Keratinocyte (primary cell): ENCODE measurements at regions not wholly inside any gene's neighbourhood (a gene's known extent, or its start where the extent isn't known, plus 50 kb on each side); places are given as distances from the start of the nearest gene placed in this dataset.

ENCODE experiments used
- DNase-seq: peaks from one replicate; pipeline ENCODE4 v3.0.0-alpha.2; 2011; ENCODE audit warnings: low read depth, missing footprints, low spot score
- FAIRE-seq: peaks from 2 replicates; lab custom pipeline; 2011; peaks lifted over from hg19 to GRCh38; lab: Jason Lieb, UNC
- H2AFZ ChIP-seq: 2 replicates; pipeline ENCODE4 v1.6.0; 2012; ENCODE audit warnings: low read length, control low read depth, inconsistent platforms; ENCODE audit not compliant: control insufficient read depth
- H3K27ac ChIP-seq: 2 replicates; pipeline ENCODE4 v1.5.1; 2011; ENCODE audit warnings: low read length; ENCODE audit not compliant: control insufficient read depth, insufficient read depth
- H3K27me3 ChIP-seq: 3 replicates; pipeline ENCODE4 v1.6.0; 2011; ENCODE audit warnings: low read length; ENCODE audit not compliant: control insufficient read depth, insufficient read depth; ENCODE audit errors: extremely low read depth
- H3K36me3 ChIP-seq, 2 experiments: 2 replicates in 1 of 2; 3 replicates in 1 of 2; pipeline ENCODE4 v1.5.1; 2011; ENCODE audit warnings: low read length in 2 of 2, mild to moderate bottlenecking in 1 of 2; ENCODE audit not compliant: control insufficient read depth in 2 of 2, insufficient read depth in 2 of 2; ENCODE audit errors: extremely low read depth in 1 of 2
- H3K4me1 ChIP-seq: 3 replicates; pipeline ENCODE4 v1.5.1; 2011; ENCODE audit warnings: low read length; ENCODE audit not compliant: control insufficient read depth, insufficient read depth; ENCODE audit errors: extremely low read depth
- H3K4me2 ChIP-seq: 3 replicates; pipeline ENCODE4 v1.6.0; 2011; ENCODE audit warnings: low read depth, low read length; ENCODE audit not compliant: control insufficient read depth, insufficient read depth; ENCODE audit errors: extremely low read depth
- H3K4me3 ChIP-seq, 3 experiments: fragments of 200-600 bp in 1 of 3; sonication (generic) in 1 of 3; 2 replicates in 2 of 3; 3 replicates in 1 of 3; pipeline ENCODE4 v1.5.1; 2011 to 2016; ENCODE audit warnings: low read length in 3 of 3, mild to moderate bottlenecking in 3 of 3, control low read depth in 2 of 3, inconsistent platforms in 1 of 3, low read depth in 1 of 3, mixed read lengths in 1 of 3, mixed run types in 1 of 3, moderate library complexity in 1 of 3; ENCODE audit not compliant: control insufficient read depth in 2 of 3, insufficient read depth in 2 of 3; ENCODE audit errors: extremely low read depth in 1 of 3
- H3K79me2 ChIP-seq: 2 replicates; pipeline ENCODE4 v1.6.0; 2012; ENCODE audit warnings: low read length; ENCODE audit not compliant: control insufficient read depth, insufficient read depth
- H3K9ac ChIP-seq: 3 replicates; pipeline ENCODE4 v1.6.0; 2011; ENCODE audit warnings: low read length; ENCODE audit not compliant: control insufficient read depth, insufficient read depth; ENCODE audit errors: extremely low read depth
- H3K9me1 ChIP-seq: 3 replicates; pipeline ENCODE4 v1.6.0; 2011; ENCODE audit warnings: low read length; ENCODE audit not compliant: control insufficient read depth, insufficient read depth; ENCODE audit errors: extremely low read depth
- H3K9me3 ChIP-seq: 2 replicates; pipeline ENCODE4 v1.5.1; 2012; ENCODE audit warnings: low read depth, low read length; ENCODE audit not compliant: control insufficient read depth
- H4K20me1 ChIP-seq: 3 replicates; pipeline ENCODE4 v1.6.0; 2011; ENCODE audit warnings: low read length; ENCODE audit not compliant: control insufficient read depth, insufficient read depth; ENCODE audit errors: extremely low read depth
- EZH2 ChIP-seq: IDR thresholded peaks from one replicate; pipeline ENCODE4 v1.6.1; 2012; ENCODE audit warnings: inconsistent platforms, mild to moderate bottlenecking, low read length, moderate library complexity
- dilution Hi-C: fragments of 300-500 bp; cut with MboI; formaldehyde crosslinking; loops from one replicate; pipeline ENCODE4 v1.7.0; 2020; ENCODE audit warnings: low sequenced_read_pairs; ENCODE audit not compliant: extremely low pct_ligation_motif_present
- TF ChIP-seq, protein P1 (sequence below), 3 experiments: IDR thresholded peaks in 1 of 3; conservative IDR thresholded peaks in 1 of 3; optimal IDR thresholded peaks in 1 of 3; 2 replicates in 2 of 3; 3 replicates in 1 of 3; pipeline versions ENCODE3 to v1.5.1; 2011; ENCODE audit warnings: low read length in 3 of 3, mild to moderate bottlenecking in 3 of 3, moderate library complexity in 2 of 3, control low read depth in 1 of 3, inconsistent platforms in 1 of 3; ENCODE audit not compliant: insufficient read depth in 2 of 3; ENCODE audit errors: extremely low read depth in 1 of 3

DNA sequence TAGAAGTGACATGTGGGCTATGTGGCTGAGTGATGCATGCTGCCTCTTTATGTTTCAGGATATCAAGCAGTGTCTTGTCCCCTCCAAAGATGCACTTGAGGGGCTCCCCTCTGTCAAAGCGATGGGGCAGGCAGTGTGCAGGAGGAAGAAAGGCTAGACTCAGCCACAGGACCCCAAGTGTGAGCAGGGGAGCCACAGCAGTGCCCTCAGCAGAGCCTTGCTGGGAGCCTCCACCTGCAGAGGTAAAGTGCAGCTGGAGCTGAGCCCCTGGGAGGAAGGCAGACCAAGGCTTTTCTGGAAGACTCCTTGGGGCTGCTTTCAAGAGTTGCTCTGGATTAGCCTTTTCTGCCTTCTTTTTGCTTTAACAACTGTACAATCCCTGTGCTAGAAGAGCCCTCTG is 247.3 kb downstream of the DLEU7 start:
- no peak overlapping the region for H3K4me3 ChIP-seq
- dilution Hi-C loops = no loop called here
- H3K79me2 ChIP-seq = no peaks in the 10 kb centered on the region
- no peaks in the 10 kb centered on the region for H3K36me3 ChIP-seq
- no peak overlapping the region for H3K27ac ChIP-seq
- no peaks in the 10 kb centered on the region for H3K27me3 ChIP-seq
- no peak overlapping the region for H3K9ac ChIP-seq
- DNase-seq = no peak
- no peaks in the 10 kb centered on the region for H3K9me3 ChIP-seq
- H3K9me1 ChIP-seq = no peaks in the 10 kb centered on the region
- no peak overlapping the region for H2AFZ ChIP-seq
- no peak for FAIRE-seq
- H4K20me1 ChIP-seq = no peaks in the 10 kb centered on the region
- TF ChIP-seq, protein P1, sequence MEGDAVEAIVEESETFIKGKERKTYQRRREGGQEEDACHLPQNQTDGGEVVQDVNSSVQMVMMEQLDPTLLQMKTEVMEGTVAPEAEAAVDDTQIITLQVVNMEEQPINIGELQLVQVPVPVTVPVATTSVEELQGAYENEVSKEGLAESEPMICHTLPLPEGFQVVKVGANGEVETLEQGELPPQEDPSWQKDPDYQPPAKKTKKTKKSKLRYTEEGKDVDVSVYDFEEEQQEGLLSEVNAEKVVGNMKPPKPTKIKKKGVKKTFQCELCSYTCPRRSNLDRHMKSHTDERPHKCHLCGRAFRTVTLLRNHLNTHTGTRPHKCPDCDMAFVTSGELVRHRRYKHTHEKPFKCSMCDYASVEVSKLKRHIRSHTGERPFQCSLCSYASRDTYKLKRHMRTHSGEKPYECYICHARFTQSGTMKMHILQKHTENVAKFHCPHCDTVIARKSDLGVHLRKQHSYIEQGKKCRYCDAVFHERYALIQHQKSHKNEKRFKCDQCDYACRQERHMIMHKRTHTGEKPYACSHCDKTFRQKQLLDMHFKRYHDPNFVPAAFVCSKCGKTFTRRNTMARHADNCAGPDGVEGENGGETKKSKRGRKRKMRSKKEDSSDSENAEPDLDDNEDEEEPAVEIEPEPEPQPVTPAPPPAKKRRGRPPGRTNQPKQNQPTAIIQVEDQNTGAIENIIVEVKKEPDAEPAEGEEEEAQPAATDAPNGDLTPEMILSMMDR (optimal IDR thresholded peaks at IDR 0.05 in 1 of 3, IDR thresholded peaks at IDR 0.05 in 1 of 3, conservative IDR thresholded peaks at IDR 0.05 in 1 of 3; ENCODE audit: extremely low read depth in 1 of 3, insufficient read depth in 2 of 3, low read length in 3 of 3) = no peak
- TF ChIP-seq EZH2 = no peak
- no peak overlapping the region for H3K4me2 ChIP-seq
- peaks cover 10% of the 10 kb centered on the region for H3K4me1 ChIP-seq

DNA sequence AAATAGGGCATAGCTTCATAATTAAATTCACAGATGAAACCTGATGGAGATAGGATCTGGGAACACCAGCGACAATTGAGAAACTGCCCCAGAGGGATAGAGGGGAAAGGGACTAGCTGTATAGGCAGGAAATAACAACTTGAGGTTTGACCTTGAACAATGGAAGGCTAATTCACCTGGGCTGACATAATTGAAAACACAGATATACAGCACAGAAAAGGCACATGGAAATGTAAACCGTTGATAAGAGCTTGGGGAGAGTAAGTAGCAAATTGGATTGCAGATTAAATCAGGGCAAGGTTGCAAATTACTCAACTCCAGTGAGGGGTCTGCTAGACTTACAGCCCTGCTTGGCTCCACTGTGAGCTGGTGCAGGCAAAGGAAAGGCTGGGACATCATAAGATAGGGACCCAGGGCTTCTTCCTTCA is 246.7 kb downstream of the DLEU7 start:
- H3K4me1 ChIP-seq = peaks cover 10% of the 10 kb centered on the region
- H3K36me3 ChIP-seq = no peaks in the 10 kb centered on the region
- no peak overlapping the region for H3K27ac ChIP-seq
- H3K4me3 ChIP-seq = no peak overlapping the region
- H3K9me3 ChIP-seq = no peaks in the 10 kb centered on the region
- FAIRE-seq = no peak
- H2AFZ ChIP-seq = no peak overlapping the region
- TF ChIP-seq, protein P1 (optimal IDR thresholded peaks at IDR 0.05 in 1 of 3, IDR thresholded peaks at IDR 0.05 in 1 of 3, conservative IDR thresholded peaks at IDR 0.05 in 1 of 3; ENCODE audit: extremely low read depth in 1 of 3, insufficient read depth in 2 of 3, low read length in 3 of 3) = no peak
- no peak for TF ChIP-seq EZH2
- H3K9me1 ChIP-seq = no peaks in the 10 kb centered on the region
- no peaks in the 10 kb centered on the region for H4K20me1 ChIP-seq
- DNase-seq = no peak
- no peaks in the 10 kb centered on the region for H3K79me2 ChIP-seq
- dilution Hi-C loops = no loop called here
- no peak overlapping the region for H3K4me2 ChIP-seq
- no peak overlapping the region for H3K9ac ChIP-seq
- H3K27me3 ChIP-seq = no peaks in the 10 kb centered on the region
